Activated CD4-positive, alpha-beta memory T cell treated with anti-CD3 and anti-CD28 coated beads for 36 hours (primary cell): ENCODE measurements at regions not wholly inside any gene's neighbourhood (a gene's known extent, or its start where the extent isn't known, plus 50 kb on each side); places are given as distances from the start of the nearest gene placed in this dataset.

Source experiments
- CTCF ChIA-PET: fragments of 350-600 bp; sonication (Branson Sonifier 250); formaldehyde crosslinking; loops from one replicate; lab custom pipeline; 2021; ENCODE audit warnings: antibody characterized with exemption, inconsistent platforms; lab: Charles Lee
- POLR2A ChIA-PET: fragments of 350-600 bp; sonication (Branson Sonifier 250); formaldehyde crosslinking; loops from one replicate; lab custom pipeline; 2021; ENCODE audit warnings: antibody characterized with exemption; lab: Charles Lee
- DNase-seq: peaks from one replicate; pipeline ENCODE4 v3.0.0-alpha.2; 2020
- H3K27ac Mint-ChIP-seq: one replicate; pipeline ENCODE4 v1.8.0; 2021; ENCODE audit warnings: mixed read lengths
- H3K27me3 Mint-ChIP-seq: one replicate; pipeline ENCODE4 v1.8.0; 2021; ENCODE audit warnings: mixed read lengths
- H3K36me3 Mint-ChIP-seq: one replicate; pipeline ENCODE4 v1.8.0; 2021; ENCODE audit warnings: mixed read lengths
- H3K4me1 Mint-ChIP-seq: one replicate; pipeline ENCODE4 v1.8.0; 2021; ENCODE audit warnings: low read depth, mixed read lengths
- H3K4me3 Mint-ChIP-seq: one replicate; pipeline ENCODE4 v1.8.0; 2021; ENCODE audit warnings: mild to moderate bottlenecking, mixed read lengths
- H3K9me3 Mint-ChIP-seq: one replicate; pipeline ENCODE4 v1.8.0; 2021; ENCODE audit warnings: mixed read lengths
- intact Hi-C: fragments of 100-400 bp; cut with micrococcal nuclease; formaldehyde crosslinking; loops from one replicate; pipeline ENCODE4 v1.15.1; 2023

DNA sequence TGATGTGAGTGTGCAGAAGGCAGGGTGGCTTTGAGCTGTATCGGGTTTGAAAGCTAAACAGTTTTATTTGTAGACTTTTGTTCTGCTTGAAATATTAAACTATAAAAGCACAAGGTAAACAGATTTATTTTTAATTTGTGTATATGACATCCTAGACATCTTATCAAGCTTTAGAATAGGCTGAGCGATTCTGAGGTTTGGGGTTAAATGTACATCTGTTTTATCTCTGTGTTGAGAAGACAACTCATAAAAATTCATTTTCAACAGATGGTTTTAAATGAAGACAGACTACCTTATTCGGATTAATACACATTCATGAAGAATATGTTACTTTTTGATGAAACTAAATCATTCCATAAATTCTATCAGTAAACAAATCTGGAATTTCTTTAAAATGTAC, 368.8 kb downstream of the RPRM start:
- no peak overlapping the region for H3K27ac Mint-ChIP-seq
- peaks cover 5% of the 10 kb centered on the region for H3K4me1 Mint-ChIP-seq
- H3K9me3 Mint-ChIP-seq, result no peaks in the 10 kb centered on the region
- H3K4me3 Mint-ChIP-seq, result no peak overlapping the region
- no peaks in the 10 kb centered on the region for H3K27me3 Mint-ChIP-seq
- no peak for DNase-seq
- intact Hi-C loops, result no loop called here
- ChIA-PET POLR2A (no interaction called here), CTCF (interaction anchor here (0.7 kb wide), 1 partner anchor 643 kb away, joined by 3 read pairs; no protein-coding TSS in a partner anchor)
- no peaks in the 10 kb centered on the region for H3K36me3 Mint-ChIP-seq

DNA sequence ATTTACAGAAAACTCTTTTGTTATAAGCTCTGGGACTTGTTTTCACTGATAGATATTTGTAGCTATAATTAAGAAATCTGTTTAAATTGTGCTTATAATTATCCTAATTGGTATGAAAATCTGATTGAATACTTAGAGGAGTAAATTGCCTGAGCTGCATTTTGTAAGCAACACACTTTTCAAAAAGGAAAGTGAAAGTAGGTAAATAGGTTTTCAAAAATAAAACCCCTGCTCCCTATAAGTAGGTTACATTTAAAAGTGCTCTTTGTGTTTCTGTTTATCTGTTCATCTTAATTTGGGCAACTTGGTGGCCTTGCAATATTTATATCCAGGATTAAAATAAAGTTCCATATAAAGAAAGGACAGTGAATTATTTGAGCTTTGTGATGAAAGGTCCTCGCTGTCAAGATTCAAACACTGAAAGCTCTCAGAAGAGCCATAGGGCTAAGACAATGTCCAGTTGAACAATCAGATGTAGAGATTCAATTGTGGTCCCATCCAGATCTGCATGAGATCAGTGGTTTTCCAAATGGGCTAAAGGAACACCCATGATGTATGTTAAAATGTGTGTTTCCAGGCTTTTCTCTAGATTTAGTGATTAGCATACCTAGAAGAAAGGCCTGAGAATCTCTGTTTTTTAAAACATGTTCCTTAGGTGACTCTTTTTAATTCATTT, 371.6 kb downstream of the RPRM start:
- H3K4me1 Mint-ChIP-seq, result peaks cover 5% of the 10 kb centered on the region
- H3K4me3 Mint-ChIP-seq, result no peak overlapping the region
- DNase-seq, result no peak
- ChIA-PET CTCF (no interaction called here), POLR2A (no interaction called here)
- no peak overlapping the region for H3K27ac Mint-ChIP-seq
- intact Hi-C loops, result no loop called here
- H3K27me3 Mint-ChIP-seq, result no peaks in the 10 kb centered on the region
- H3K36me3 Mint-ChIP-seq, result no peaks in the 10 kb centered on the region
- H3K9me3 Mint-ChIP-seq, result no peaks in the 10 kb centered on the region

DNA sequence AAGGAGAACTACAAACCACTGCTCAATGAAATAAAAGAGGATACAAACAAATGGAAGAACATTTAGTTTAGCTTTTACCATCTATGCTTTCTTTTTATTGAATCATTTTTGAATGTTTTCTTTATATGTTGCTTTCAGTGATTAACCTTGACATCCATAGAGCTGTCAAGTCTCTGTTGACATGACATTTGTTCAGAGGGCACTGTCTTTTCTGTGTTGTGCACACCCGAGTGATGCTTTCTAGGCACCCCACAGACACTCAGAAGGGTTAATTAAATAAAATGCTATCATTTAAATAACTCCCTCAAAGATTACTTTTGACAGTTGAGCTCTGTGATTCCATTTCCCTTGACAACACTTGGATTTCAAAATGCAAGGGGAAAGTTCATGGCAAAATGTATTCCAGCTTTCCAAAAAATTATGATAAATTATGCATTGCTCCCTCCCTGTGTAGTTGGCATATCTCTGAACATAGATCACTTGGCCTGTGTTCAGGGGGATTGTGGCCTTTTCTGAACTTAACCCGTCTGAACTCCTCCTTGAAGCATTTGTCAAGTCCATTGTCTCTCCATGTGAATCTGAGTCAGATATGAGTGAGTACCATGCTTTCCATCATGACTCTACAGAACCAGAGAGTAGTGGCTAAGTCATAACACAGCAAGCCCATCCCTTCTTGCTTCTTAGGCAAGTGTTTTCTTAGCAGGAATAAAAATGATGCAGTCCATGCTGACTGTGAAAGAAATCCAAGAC, 372.6 kb downstream of the RPRM start:
- ChIA-PET CTCF (no interaction called here), POLR2A (no interaction called here)
- no peak for DNase-seq
- Mint-ChIP-seq H3K27ac (no peak overlapping the region), H3K4me1 (peaks cover 5% of the 10 kb centered on the region), H3K27me3 (no peaks in the 10 kb centered on the region), H3K36me3 (no peaks in the 10 kb centered on the region), H3K9me3 (no peaks in the 10 kb centered on the region), H3K4me3 (no peak overlapping the region)
- intact Hi-C loops, result no loop called here

DNA sequence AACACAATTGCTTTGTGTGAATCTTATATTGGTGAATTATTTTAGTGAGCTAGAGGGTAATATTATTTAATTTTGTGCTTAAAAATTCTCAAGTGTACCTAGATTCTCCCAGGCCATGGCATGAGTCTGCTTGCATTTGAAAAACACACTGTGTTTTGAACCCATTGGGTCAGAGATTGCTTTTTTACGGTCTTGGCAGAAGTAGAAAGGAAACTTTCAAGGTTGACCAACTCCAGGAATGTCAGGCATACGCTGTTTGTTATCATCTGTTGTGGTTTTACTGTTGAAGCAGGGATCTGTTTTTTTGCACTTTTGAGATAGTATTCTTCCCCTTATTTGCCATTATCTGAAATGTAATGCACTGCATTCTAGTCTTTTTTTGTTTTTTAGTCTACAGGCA, 377.4 kb downstream of the RPRM start:
- Mint-ChIP-seq H3K9me3 (no peaks in the 10 kb centered on the region), H3K36me3 (no peaks in the 10 kb centered on the region), H3K27ac (no peak overlapping the region), H3K27me3 (no peaks in the 10 kb centered on the region), H3K4me3 (no peak overlapping the region), H3K4me1 (peaks cover 1% of the 10 kb centered on the region)
- ChIA-PET POLR2A (no interaction called here), CTCF (no interaction called here)
- intact Hi-C loops, result no loop called here
- no peak for DNase-seq

DNA sequence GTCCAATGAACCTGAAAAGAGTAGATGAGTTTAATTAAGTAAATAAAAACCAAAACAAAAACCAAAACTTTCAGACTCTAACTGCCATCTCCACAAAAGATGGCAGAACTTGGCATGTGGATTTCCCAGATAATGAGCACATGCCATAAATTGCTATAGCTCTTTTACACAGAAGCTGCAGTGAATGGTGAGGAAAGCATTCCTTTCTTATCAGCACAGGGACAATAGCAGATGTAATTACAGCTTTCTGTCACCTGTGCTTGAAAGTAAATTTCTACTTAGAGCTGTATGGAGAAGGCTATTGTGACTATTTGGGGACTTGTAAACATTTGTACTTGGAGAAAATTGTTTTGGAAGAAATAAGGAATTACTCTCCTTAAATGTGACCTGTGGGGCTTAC, 378.4 kb downstream of the RPRM start:
- Mint-ChIP-seq H3K27ac (no peak overlapping the region), H3K4me3 (no peak overlapping the region), H3K4me1 (no peaks in the 10 kb centered on the region), H3K9me3 (no peaks in the 10 kb centered on the region), H3K27me3 (no peaks in the 10 kb centered on the region), H3K36me3 (no peaks in the 10 kb centered on the region)
- DNase-seq, result no peak
- ChIA-PET POLR2A (no interaction called here), CTCF (no interaction called here)
- intact Hi-C loops, result no loop called here

GRCh38 chr2:153098073-153098472, 379.7 kb downstream of the ARL6IP6 start:
- H3K36me3 Mint-ChIP-seq, result no peaks in the 10 kb centered on the region
- ChIA-PET POLR2A (no interaction called here), CTCF (no interaction called here)
- no peak overlapping the region for H3K27ac Mint-ChIP-seq
- no peak overlapping the region for H3K4me3 Mint-ChIP-seq
- DNase-seq, result no peak
- no peaks in the 10 kb centered on the region for H3K9me3 Mint-ChIP-seq
- intact Hi-C loops, result no loop called here
- H3K4me1 Mint-ChIP-seq, result no peaks in the 10 kb centered on the region
- no peaks in the 10 kb centered on the region for H3K27me3 Mint-ChIP-seq

DNA sequence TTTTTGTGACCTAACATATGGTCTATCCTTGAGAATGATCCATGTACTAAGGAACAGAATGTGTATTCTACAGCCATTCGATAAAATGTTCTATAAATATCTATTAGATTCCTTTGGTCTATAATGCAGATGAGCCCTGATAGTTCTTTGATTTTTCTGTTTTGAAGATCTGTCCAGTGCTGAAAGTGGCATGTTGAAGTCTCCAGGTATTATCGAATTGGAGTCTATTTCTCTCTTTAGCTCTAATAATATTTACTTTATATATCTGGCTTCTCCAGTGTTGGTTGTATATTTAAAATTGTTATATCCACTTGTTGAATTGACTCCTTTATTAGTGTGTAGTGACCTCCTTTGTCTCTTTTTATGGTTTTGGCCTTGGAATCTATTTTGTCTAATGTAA, 377.9 kb downstream of the ARL6IP6 start:
- Mint-ChIP-seq H3K4me3 (no peak overlapping the region), H3K9me3 (no peaks in the 10 kb centered on the region), H3K27ac (no peak overlapping the region), H3K4me1 (no peaks in the 10 kb centered on the region), H3K36me3 (no peaks in the 10 kb centered on the region), H3K27me3 (no peaks in the 10 kb centered on the region)
- ChIA-PET POLR2A (no interaction called here), CTCF (no interaction called here)
- intact Hi-C loops, result no loop called here
- no peak for DNase-seq

- POLR2A ChIA-PET, result no interaction called here
- H3K4me1 Mint-ChIP-seq, result no peaks in the 10 kb centered on the region
- no peaks in the 10 kb centered on the region for H3K27me3 Mint-ChIP-seq
- peaks cover 3% of the 10 kb centered on the region for H3K9me3 Mint-ChIP-seq
- H3K36me3 Mint-ChIP-seq, result no peaks in the 10 kb centered on the region
- H3K4me3 Mint-ChIP-seq, result no peak overlapping the region
- no peak overlapping the region for H3K27ac Mint-ChIP-seq
- intact Hi-C loops, result no loop called here
- CTCF ChIA-PET, result no interaction called here
- no peak for DNase-seq
Measured at GRCh38 chr2:153091344-153091743, 372.9 kb downstream of the ARL6IP6 start.

- intact Hi-C loops, result no loop called here
- Mint-ChIP-seq H3K27ac (no peak overlapping the region), H3K36me3 (no peaks in the 10 kb centered on the region), H3K4me3 (no peak overlapping the region), H3K27me3 (no peaks in the 10 kb centered on the region), H3K4me1 (no peaks in the 10 kb centered on the region), H3K9me3 (no peaks in the 10 kb centered on the region)
- ChIA-PET POLR2A (no interaction called here), CTCF (no interaction called here)
- DNase-seq, result no peak
Measured at GRCh38 chr2:153079315-153079714, 360.9 kb downstream of the ARL6IP6 start.

GRCh38 chr2:153077311-153077710, 358.9 kb downstream of the ARL6IP6 start:
- Mint-ChIP-seq H3K27ac (no peak overlapping the region), H3K36me3 (no peaks in the 10 kb centered on the region), H3K4me1 (no peaks in the 10 kb centered on the region), H3K27me3 (no peaks in the 10 kb centered on the region), H3K4me3 (no peak overlapping the region), H3K9me3 (no peaks in the 10 kb centered on the region)
- CTCF ChIA-PET, result no interaction called here
- POLR2A ChIA-PET, result no interaction called here
- intact Hi-C loops, result no loop called here
- no peak for DNase-seq

DNA sequence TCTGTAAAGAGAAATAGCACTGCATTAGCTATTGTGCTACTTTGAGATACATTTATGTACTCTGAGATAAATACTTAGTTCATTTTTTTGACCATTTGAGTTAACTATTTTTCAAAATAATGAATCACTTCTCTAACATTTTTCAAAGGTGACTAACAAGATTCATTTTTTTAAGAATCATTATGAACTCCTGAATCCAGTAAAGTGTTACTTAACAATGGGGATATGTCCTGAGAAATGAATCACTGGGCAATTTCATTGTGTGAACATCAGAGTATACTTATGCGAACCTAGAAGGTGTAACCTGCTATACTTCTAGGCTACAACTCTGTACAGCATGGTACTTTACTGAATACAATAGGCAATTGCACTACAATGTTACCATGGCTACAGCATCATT, 355.8 kb downstream of the ARL6IP6 start:
- intact Hi-C loops, result no loop called here
- Mint-ChIP-seq H3K27me3 (no peaks in the 10 kb centered on the region), H3K27ac (no peak overlapping the region), H3K36me3 (no peaks in the 10 kb centered on the region), H3K9me3 (no peaks in the 10 kb centered on the region), H3K4me3 (no peak overlapping the region), H3K4me1 (no peaks in the 10 kb centered on the region)
- ChIA-PET POLR2A (no interaction called here), CTCF (no interaction called here)
- DNase-seq, result no peak

DNA sequence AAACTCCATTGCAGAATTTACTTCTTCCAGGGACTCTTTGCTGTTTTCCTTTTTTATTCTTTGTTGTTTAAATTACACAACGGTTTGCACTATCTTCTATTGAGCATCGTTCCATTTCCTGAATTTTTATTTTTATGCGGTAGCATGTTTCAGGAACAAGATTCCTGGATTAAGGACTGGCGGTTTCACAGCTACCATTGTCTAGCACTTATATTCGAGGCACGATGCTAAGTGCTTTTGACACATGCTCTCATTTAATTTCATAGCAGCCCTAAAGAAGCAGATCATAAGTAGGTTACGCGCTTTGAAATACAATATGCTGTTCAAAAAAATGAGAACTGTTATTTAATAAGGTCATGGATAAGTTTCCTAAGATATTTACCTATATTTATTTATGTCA, 354.4 kb downstream of the ARL6IP6 start:
- POLR2A ChIA-PET, result no interaction called here
- intact Hi-C loops, result no loop called here
- no peak overlapping the region for H3K4me3 Mint-ChIP-seq
- H3K4me1 Mint-ChIP-seq, result no peaks in the 10 kb centered on the region
- DNase-seq, result no peak
- no peaks in the 10 kb centered on the region for H3K27me3 Mint-ChIP-seq
- no peaks in the 10 kb centered on the region for H3K9me3 Mint-ChIP-seq
- CTCF ChIA-PET, result no interaction called here
- H3K36me3 Mint-ChIP-seq, result no peaks in the 10 kb centered on the region
- no peak overlapping the region for H3K27ac Mint-ChIP-seq

- no peaks in the 10 kb centered on the region for H3K4me1 Mint-ChIP-seq
- intact Hi-C loops, result no loop called here
- ChIA-PET POLR2A (interaction anchor here (0.6 kb wide), 1 partner anchor 237 kb away, joined by 3 read pairs; no protein-coding TSS in a partner anchor), CTCF (no interaction called here)
- no peak overlapping the region for H3K4me3 Mint-ChIP-seq
- no peaks in the 10 kb centered on the region for H3K36me3 Mint-ChIP-seq
- no peaks in the 10 kb centered on the region for H3K27me3 Mint-ChIP-seq
- no peak overlapping the region for H3K27ac Mint-ChIP-seq
- no peaks in the 10 kb centered on the region for H3K9me3 Mint-ChIP-seq
- no peak for DNase-seq
Measured at GRCh38 chr2:153072077-153072476, 353.7 kb downstream of the ARL6IP6 start.
